Kidney epithelial cell (primary cell): ENCODE measurements at regions not wholly inside any gene's neighbourhood (a gene's known extent, or its start where the extent isn't known, plus 50 kb on each side); places are given as distances from the start of the nearest gene placed in this dataset.

Experiments used
- DNase-seq: peaks from one replicate; pipeline ENCODE4 v3.0.0-alpha.2; 2010; ENCODE audit warnings: low read depth
- H3K27me3 ChIP-seq: 2 replicates; pipeline ENCODE4 v1.6.0; 2011; ENCODE audit warnings: low read length; ENCODE audit not compliant: control insufficient read depth, insufficient read depth
- H3K36me3 ChIP-seq: 2 replicates; pipeline ENCODE4 v1.5.1; 2011; ENCODE audit warnings: low read length; ENCODE audit not compliant: control insufficient read depth, insufficient read depth
- H3K4me3 ChIP-seq: 2 replicates; pipeline ENCODE4 v1.5.1; 2011; ENCODE audit warnings: low read depth, mild to moderate bottlenecking, control low read depth, low read length
- TF ChIP-seq, protein P1 (sequence below): IDR thresholded peaks from 2 replicates; pipeline ENCODE4 v1.5.1; 2011; ENCODE audit warnings: mild to moderate bottlenecking, moderate library complexity, low read length, control low read depth, inconsistent platforms; ENCODE audit not compliant: insufficient read depth, poor library complexity, severe bottlenecking

GRCh38 chr5:6837095-6837494 lies 123.9 kb downstream of the TENT4A start:
- DNase-seq = no peak
- TF ChIP-seq, protein P1, sequence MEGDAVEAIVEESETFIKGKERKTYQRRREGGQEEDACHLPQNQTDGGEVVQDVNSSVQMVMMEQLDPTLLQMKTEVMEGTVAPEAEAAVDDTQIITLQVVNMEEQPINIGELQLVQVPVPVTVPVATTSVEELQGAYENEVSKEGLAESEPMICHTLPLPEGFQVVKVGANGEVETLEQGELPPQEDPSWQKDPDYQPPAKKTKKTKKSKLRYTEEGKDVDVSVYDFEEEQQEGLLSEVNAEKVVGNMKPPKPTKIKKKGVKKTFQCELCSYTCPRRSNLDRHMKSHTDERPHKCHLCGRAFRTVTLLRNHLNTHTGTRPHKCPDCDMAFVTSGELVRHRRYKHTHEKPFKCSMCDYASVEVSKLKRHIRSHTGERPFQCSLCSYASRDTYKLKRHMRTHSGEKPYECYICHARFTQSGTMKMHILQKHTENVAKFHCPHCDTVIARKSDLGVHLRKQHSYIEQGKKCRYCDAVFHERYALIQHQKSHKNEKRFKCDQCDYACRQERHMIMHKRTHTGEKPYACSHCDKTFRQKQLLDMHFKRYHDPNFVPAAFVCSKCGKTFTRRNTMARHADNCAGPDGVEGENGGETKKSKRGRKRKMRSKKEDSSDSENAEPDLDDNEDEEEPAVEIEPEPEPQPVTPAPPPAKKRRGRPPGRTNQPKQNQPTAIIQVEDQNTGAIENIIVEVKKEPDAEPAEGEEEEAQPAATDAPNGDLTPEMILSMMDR = no peak
- Histone ChIP-seq H3K4me3 (no peak overlapping the region), H3K36me3 (no peaks in the 10 kb centered on the region), H3K27me3 (no peaks in the 10 kb centered on the region)

GRCh38 chr5:6837519-6838110 lies 124.4 kb downstream of the TENT4A start:
- H3K27me3 ChIP-seq = no peaks in the 10 kb centered on the region
- DNase-seq = no peak
- H3K4me3 ChIP-seq = no peak overlapping the region
- no peaks in the 10 kb centered on the region for H3K36me3 ChIP-seq
- TF ChIP-seq, protein P1 = peak; percentile 48

DNA sequence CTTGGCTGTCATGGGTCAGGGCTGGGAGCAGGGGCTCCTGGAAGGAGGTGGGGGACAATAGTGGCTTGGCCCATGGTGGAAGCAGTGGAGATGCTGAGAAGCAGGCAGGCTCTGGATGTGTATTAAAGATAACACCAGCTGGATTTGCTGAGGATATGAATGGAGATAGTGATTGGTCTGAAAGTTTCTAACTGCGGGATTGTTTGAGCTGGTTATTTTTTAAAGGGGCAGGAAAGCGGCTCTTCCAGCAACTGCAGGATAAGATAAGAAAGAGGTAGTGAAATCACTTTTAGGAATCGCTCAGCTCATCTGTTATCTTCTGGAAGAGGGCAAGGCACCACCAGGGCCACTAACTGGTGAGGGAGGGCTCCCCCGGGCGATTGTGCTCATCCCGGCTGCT lies 125.5 kb downstream of the TENT4A start:
- no peak overlapping the region for H3K4me3 ChIP-seq

GRCh38 chr5:6840136-6840793 lies 127.0 kb downstream of the TENT4A start:
- no peak for DNase-seq

More for the DNA sequence above, 125.5 kb downstream of the TENT4A start:
- no peak for DNase-seq
- H3K36me3 ChIP-seq = no peaks in the 10 kb centered on the region
- H3K27me3 ChIP-seq = no peaks in the 10 kb centered on the region
- TF ChIP-seq, protein P1 = no peak

GRCh38 chr5:6843335-6843734 lies 130.1 kb downstream of the TENT4A start:
- Histone ChIP-seq H3K36me3 (no peaks in the 10 kb centered on the region), H3K27me3 (no peaks in the 10 kb centered on the region), H3K4me3 (no peak overlapping the region)
- DNase-seq = no peak
- TF ChIP-seq, protein P1 = no peak

More at GRCh38 chr5:6840136-6840793, 127.0 kb downstream of the TENT4A start:
- no peak overlapping the region for H3K4me3 ChIP-seq
- no peaks in the 10 kb centered on the region for H3K36me3 ChIP-seq
- H3K27me3 ChIP-seq = no peaks in the 10 kb centered on the region
- TF ChIP-seq, protein P1 = no peak
